HepG2 (cell line): ENCODE measurements at regions not wholly inside any gene's neighbourhood (a gene's known extent, or its start where the extent isn't known, plus 50 kb on each side); places are given as distances from the start of the nearest gene placed in this dataset.

Experiments used
- ATAC-seq: fragments of 200-7000 bp; cut with Tn5 transposase; 3 replicates; pipeline ENCODE4 v1.9.1; 2020; ENCODE audit warnings: mild to moderate bottlenecking, moderate library complexity
- BruUV-seq: library from RNA; stranded (reverse); fragments of 400-500 nt; replicated peaks from 2 replicates; lab custom pipeline; 2021; lab: Mats Ljungman, UMichigan
- CTCF ChIA-PET: fragments of 300-600 bp; formaldehyde crosslinking; extraction: SDS; loops from one replicate; lab custom pipeline; 2021; ENCODE audit warnings: low total read pairs, inconsistent platforms, low intra/inter-chr PET ratio; lab: Yijun Ruan, JAX
- POLR2A ChIA-PET: fragments of 350-600 bp; sonication (Branson Sonifier 250); formaldehyde crosslinking; loops from one replicate; lab custom pipeline; 2020; ENCODE audit warnings: antibody characterized with exemption, inconsistent platforms; lab: Yijun Ruan, JAX
- DNase-seq: peaks from one replicate; pipeline ENCODE4 v3.0.0-alpha.2; 2015; ENCODE audit warnings: low spot score
- FAIRE-seq: peaks from 3 replicates; lab custom pipeline; 2011; peaks lifted over from hg19 to GRCh38; lab: Jason Lieb, UNC
- H2AFZ ChIP-seq: one replicate; pipeline ENCODE4 v1.6.1; 2011; ENCODE audit warnings: low read length, inconsistent platforms
- H3K27ac ChIP-seq: fragments of 300-600 bp; 3 replicates; pipeline ENCODE4 v1.8.0; 2011; ENCODE audit warnings: mixed run types, mild to moderate bottlenecking, mixed read lengths, low read length, inconsistent platforms; ENCODE audit not compliant: insufficient read depth; ENCODE audit errors: extremely low read length
- H3K27me3 ChIP-seq, 2 experiments: fragments of 200-600 bp in 1 of 2; 2 replicates in 1 of 2; 3 replicates in 1 of 2; pipeline versions ENCODE4 v1.6.0 to v1.8.0; 2011; ENCODE audit warnings: low read length in 2 of 2, mild to moderate bottlenecking in 2 of 2, moderate library complexity in 2 of 2, inconsistent platforms in 1 of 2; ENCODE audit not compliant: insufficient read depth in 2 of 2, control insufficient read depth in 1 of 2
- H3K36me3 ChIP-seq, 2 experiments: fragments of 200-600 bp in 1 of 2; replicated peaks in 1 of 2; 2 replicates in 1 of 2; 3 replicates in 1 of 2; pipeline versions ENCODE4 v1.5.1 to v1.8.0; 2011; ENCODE audit warnings: low read length in 2 of 2, inconsistent platforms in 1 of 2; ENCODE audit not compliant: insufficient read depth in 2 of 2, control insufficient read depth in 1 of 2
- H3K4me1 ChIP-seq: 2 replicates; pipeline ENCODE4 v1.5.1; 2012; ENCODE audit warnings: low read length, inconsistent platforms; ENCODE audit not compliant: insufficient read depth
- H3K4me2 ChIP-seq: 2 replicates; pipeline ENCODE4 v1.6.0; 2011; ENCODE audit warnings: low read depth, low read length, inconsistent platforms
- H3K4me3 ChIP-seq, 3 experiments: fragments of 200-600 bp in 1 of 3; sonication (generic), shearing (Covaris generic) in 1 of 3; replicated peaks in 1 of 3; 2 replicates each; pipeline ENCODE4 v1.5.1; 2011 to 2016; ENCODE audit warnings: low read length in 3 of 3, inconsistent platforms in 2 of 3, low read depth in 2 of 3, mild to moderate bottlenecking in 2 of 3, control low read depth in 1 of 3, mixed read lengths in 1 of 3; ENCODE audit not compliant: insufficient read depth in 1 of 3
- H3K79me2 ChIP-seq: one replicate; pipeline ENCODE4 v1.6.1; 2011; ENCODE audit warnings: low read length, inconsistent platforms; ENCODE audit not compliant: insufficient read depth
- H3K9ac ChIP-seq: 2 replicates; pipeline ENCODE4 v1.6.0; 2011; ENCODE audit warnings: mild to moderate bottlenecking, low read depth, low read length, inconsistent platforms; ENCODE audit not compliant: insufficient read depth
- H3K9me3 ChIP-seq: 2 replicates; pipeline ENCODE4 v1.5.1; 2012; ENCODE audit warnings: mild to moderate bottlenecking, low read length
- H4K20me1 ChIP-seq: 2 replicates; pipeline ENCODE4 v1.6.0; 2011; ENCODE audit warnings: inconsistent platforms, mild to moderate bottlenecking, low read length, moderate library complexity; ENCODE audit not compliant: insufficient read depth
- EHMT2 ChIP-seq: fragments of 200-600 bp; sonication (generic); IDR thresholded peaks from 2 replicates; pipeline ENCODE4 v1.7.0; 2017; ENCODE audit warnings: antibody characterized with exemption, low read depth, low read length, borderline replicate concordance
- GATAD1 ChIP-seq: IDR thresholded peaks from 2 replicates; pipeline ENCODE4 v1.6.1; 2016; ENCODE audit warnings: missing genetic modification reagents, missing compliant biosample characterization
- NFE2 ChIP-seq: sonication (generic); formaldehyde crosslinking; IDR thresholded peaks from 2 replicates; pipeline ENCODE4 v1.4.0; 2020; ENCODE audit warnings: missing genetic modification reagents
- PHF20 ChIP-seq: sonication (generic); formaldehyde crosslinking; IDR thresholded peaks from 2 replicates; pipeline ENCODE4 v1.5.0; 2020; ENCODE audit warnings: mild to moderate bottlenecking, missing genetic modification reagents
- PTBP1 ChIP-seq: fragments of 200-400 bp; formaldehyde crosslinking; IDR thresholded peaks from 2 replicates; pipeline ENCODE4 v1.6.1; 2018; ENCODE audit warnings: low read length, low read depth; ENCODE audit not compliant: poor library complexity, severe bottlenecking
- SNRNP70 ChIP-seq: fragments of 200-400 bp; formaldehyde crosslinking; IDR thresholded peaks from 2 replicates; pipeline ENCODE4 v1.6.1; 2017; ENCODE audit warnings: mild to moderate bottlenecking, low read depth, low read length, moderate library complexity
- WGBS: methylation state at CpG from one replicate; pipeline ENCODE4 v1.1.6; 2017; ENCODE audit warnings: low lambda C conversion rate; 5-methylcytosine and 5-hydroxymethylcytosine counted together
- in situ Hi-C: cut with HindIII; loops from 2 replicates; pipeline ENCODE4 v1.10.0; 2017; ENCODE audit warnings: low pct_unique_long_range_greater_than_20kb; ENCODE audit not compliant: extremely low pct_ligation_motif_present
- intact Hi-C: fragments of 100-400 bp; cut with micrococcal nuclease; formaldehyde crosslinking; loops from one replicate; pipeline ENCODE4 v1.10.0; 2022; ENCODE audit not compliant: unreplicated experiment
- TF ChIP-seq, protein P1 (sequence below): sonication (generic); formaldehyde crosslinking; IDR thresholded peaks from 2 replicates; pipeline ENCODE4 v1.5.0; 2020; ENCODE audit warnings: mild to moderate bottlenecking, missing genetic modification reagents
- TF ChIP-seq, protein P2 (sequence below): sonication (generic); formaldehyde crosslinking; IDR thresholded peaks from 2 replicates; pipeline ENCODE4 v1.4.0; 2020; ENCODE audit warnings: mild to moderate bottlenecking, missing genetic modification reagents

DNA sequence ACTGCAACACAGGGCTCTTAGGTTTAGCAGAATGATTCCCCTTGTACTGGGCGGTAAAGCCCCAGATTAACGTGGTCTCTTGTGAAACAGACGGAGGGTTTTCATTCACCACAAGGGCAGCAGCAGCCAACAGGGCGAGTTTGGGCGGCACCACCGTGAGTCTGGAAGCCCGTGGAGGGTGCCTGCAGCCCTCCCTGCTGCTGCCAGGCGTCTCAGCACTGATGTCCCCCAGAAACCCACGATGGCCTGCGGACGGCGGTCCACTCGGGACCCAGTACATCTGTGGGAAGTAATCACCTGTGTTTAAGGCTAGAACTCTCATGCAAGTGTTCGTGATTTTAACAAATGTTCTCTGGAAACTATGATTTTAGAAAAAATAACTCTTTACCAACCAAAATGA, 67.8 kb downstream of the IRX2 start (continued):
- TF ChIP-seq PTBP1 = no peak

DNA sequence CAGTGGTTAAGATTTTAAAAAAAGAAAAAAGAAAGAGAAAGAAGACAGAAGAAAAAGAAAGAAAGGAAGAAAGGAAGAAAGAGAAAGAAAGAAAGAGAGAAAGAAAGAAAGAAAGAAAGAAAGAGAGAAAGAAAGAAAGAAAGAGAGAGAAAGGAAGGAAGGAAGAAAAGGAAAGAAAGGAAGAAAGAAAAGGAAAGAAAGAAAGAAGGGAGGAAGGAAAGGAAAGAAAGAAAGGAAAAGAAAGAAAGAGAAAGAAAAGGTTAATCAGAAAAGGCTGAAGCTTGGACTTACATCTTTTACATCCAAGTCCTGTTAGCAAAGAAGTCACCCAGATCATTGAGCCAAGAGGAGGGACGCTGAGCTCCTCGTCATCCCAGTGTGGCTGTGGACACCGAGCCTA, 70.0 kb downstream of the IRX2 start:
- Histone ChIP-seq H3K79me2 (no peaks in the 10 kb centered on the region), H3K4me1 (no peaks in the 10 kb centered on the region), H3K9me3 (peaks cover 14% of the 10 kb centered on the region), H3K9ac (no peak overlapping the region), H3K36me3 (no peaks in the 10 kb centered on the region), H3K27ac (no peak overlapping the region), H3K27me3 (peaks cover 1 to 18% of the 10 kb centered on the region in 2 experiments; a peak in 2 of 5 replicates), H3K4me3 (no peak overlapping the region), H4K20me1 (no peaks in the 10 kb centered on the region), H2AFZ (no peak overlapping the region), H3K4me2 (no peak overlapping the region)
- TF ChIP-seq NFE2 (CRISPR knock-in tag) (no peak), PHF20 (CRISPR knock-in tag) (no peak), GATAD1 (CRISPR knock-in tag) (no peak), SNRNP70 (no peak), EHMT2 (no peak)
- TF ChIP-seq, protein P1, sequence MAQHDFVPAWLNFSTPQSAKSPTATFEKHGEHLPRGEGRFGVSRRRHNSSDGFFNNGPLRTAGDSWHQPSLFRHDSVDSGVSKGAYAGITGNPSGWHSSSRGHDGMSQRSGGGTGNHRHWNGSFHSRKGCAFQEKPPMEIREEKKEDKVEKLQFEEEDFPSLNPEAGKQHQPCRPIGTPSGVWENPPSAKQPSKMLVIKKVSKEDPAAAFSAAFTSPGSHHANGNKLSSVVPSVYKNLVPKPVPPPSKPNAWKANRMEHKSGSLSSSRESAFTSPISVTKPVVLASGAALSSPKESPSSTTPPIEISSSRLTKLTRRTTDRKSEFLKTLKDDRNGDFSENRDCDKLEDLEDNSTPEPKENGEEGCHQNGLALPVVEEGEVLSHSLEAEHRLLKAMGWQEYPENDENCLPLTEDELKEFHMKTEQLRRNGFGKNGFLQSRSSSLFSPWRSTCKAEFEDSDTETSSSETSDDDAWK = no peak
- TF ChIP-seq, protein P2, sequence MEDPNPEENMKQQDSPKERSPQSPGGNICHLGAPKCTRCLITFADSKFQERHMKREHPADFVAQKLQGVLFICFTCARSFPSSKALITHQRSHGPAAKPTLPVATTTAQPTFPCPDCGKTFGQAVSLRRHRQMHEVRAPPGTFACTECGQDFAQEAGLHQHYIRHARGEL (CRISPR knock-in tag) = no peak
- 0% methylated on average over 3 of the region's 3 CpGs for WGBS
- FAIRE-seq (no peak), ATAC-seq (no peak), DNase-seq (no peak)
- in situ Hi-C loops = no loop called here
- CTCF ChIA-PET = no interaction called here
- POLR2A ChIA-PET = no interaction called here
- BruUV-seq = no TSS peak
- intact Hi-C loops = no loop called here
